SKM-1 treated with dmso at 0.1 percent for 144 hours (cell line): ENCODE measurements at regions not wholly inside any gene's neighbourhood (a gene's known extent, or its start where the extent isn't known, plus 50 kb on each side); places are given as distances from the start of the nearest gene placed in this dataset.
"Not testable (repeated sequence)": the region's sequence is repeated elsewhere in the genome, so short reads cannot be mapped to it uniquely, and the experiment has no call there.

Experiments
- DNase-seq: peaks from one replicate; lab custom pipeline; 2025; ENCODE audit not compliant: unreplicated experiment; lab: John Stamatoyannopoulos, UW

GRCh38 chr15:20104551-20104950, 437.0 kb downstream of the GOLGA6L6 start:
- not testable (repeated sequence) for DNase-seq

- not testable (repeated sequence) for DNase-seq
Measured at GRCh38 chr15:20102862-20103261, 438.7 kb downstream of the GOLGA6L6 start.

- DNase-seq, result not testable (repeated sequence)
Measured at GRCh38 chr15:20102209-20102608, 439.4 kb downstream of the GOLGA6L6 start.

GRCh38 chr15:20101281-20101680, 440.3 kb downstream of the GOLGA6L6 start:
- not testable (repeated sequence) for DNase-seq

- DNase-seq, result not testable (repeated sequence)
Measured at GRCh38 chr15:20100604-20101270, 440.9 kb downstream of the GOLGA6L6 start.

- DNase-seq, result not testable (repeated sequence)
Measured at GRCh38 chr15:20095699-20096303, 445.8 kb downstream of the GOLGA6L6 start.

- DNase-seq, result not testable (repeated sequence)
Measured at GRCh38 chr15:20089541-20089940, 452.1 kb downstream of the GOLGA6L6 start.

- DNase-seq, result not testable (repeated sequence)
Measured at GRCh38 chr15:20084026-20084425, 457.6 kb downstream of the GOLGA6L6 start.

- DNase-seq, result not testable (repeated sequence)
Measured at GRCh38 chr15:20074082-20074481, 467.5 kb downstream of the GOLGA6L6 start.

GRCh38 chr15:20069043-20069442, 472.6 kb downstream of the GOLGA6L6 start:
- not testable (repeated sequence) for DNase-seq

- not testable (repeated sequence) for DNase-seq
Measured at GRCh38 chr15:20066173-20066572, 475.4 kb downstream of the GOLGA6L6 start.

- DNase-seq, result not testable (repeated sequence)
Measured at GRCh38 chr15:20065508-20065907, 476.1 kb downstream of the GOLGA6L6 start.

- DNase-seq, result not testable (repeated sequence)
Measured at GRCh38 chr15:20063167-20063566, 478.4 kb downstream of the GOLGA6L6 start.

GRCh38 chr15:20060838-20061237, 480.8 kb downstream of the GOLGA6L6 start:
- DNase-seq, result not testable (repeated sequence)

- DNase-seq, result not testable (repeated sequence)
Measured at GRCh38 chr15:20056871-20057270, 484.7 kb downstream of the GOLGA6L6 start.

- DNase-seq, result not testable (repeated sequence)
Measured at GRCh38 chr15:20055921-20056320, 485.7 kb downstream of the GOLGA6L6 start.

- DNase-seq, result not testable (repeated sequence)
Measured at GRCh38 chr15:20048189-20048588, 493.4 kb downstream of the GOLGA6L6 start.

GRCh38 chr15:20045165-20045564, 496.4 kb downstream of the GOLGA6L6 start:
- DNase-seq, result not testable (repeated sequence)

GRCh38 chr15:20040691-20041090, 500.9 kb downstream of the GOLGA6L6 start:
- not testable (repeated sequence) for DNase-seq

- not testable (repeated sequence) for DNase-seq
Measured at GRCh38 chr15:20025040-20025439, 516.6 kb downstream of the GOLGA6L6 start.

GRCh38 chr15:20022349-20022748, 519.3 kb downstream of the GOLGA6L6 start:
- not testable (repeated sequence) for DNase-seq

- not testable (repeated sequence) for DNase-seq
Measured at GRCh38 chr15:20021351-20021750, 520.2 kb downstream of the GOLGA6L6 start.
